ENCODE measurements at regions not wholly inside any gene's neighbourhood (a gene's known extent, or its start where the extent isn't known, plus 50 kb on each side); places are given as distances from the start of the nearest gene placed in this dataset.

DNA sequence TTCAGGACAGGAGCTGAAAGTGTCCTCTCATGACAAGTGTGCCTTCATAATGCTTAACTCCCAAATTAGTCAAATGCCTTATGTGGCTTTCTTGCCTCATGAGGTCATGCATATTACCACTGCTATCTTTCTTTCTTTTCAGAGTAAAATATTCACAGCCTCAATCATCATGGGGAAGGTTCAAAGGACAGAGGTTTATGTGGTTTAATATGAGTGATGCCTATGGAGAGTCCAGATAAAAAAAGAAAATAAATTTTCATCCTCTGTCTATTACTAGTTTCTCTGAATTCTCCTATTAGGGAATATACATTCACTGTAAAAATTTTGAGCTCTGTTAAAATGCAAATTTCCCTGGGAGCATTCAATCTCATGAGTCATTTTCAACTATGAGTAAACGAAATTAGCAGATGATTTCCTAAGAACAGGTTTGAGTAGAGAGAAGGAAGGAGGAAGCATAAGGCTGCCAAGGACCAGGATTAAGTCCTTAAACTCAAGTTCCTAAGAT is 396.9 kb upstream of the ADGRB3 start:
- intact Hi-C loops (cut with micrococcal nuclease; ENCODE audit: unreplicated experiment) = loop anchor here (5.0 kb wide), 1 partner anchor 81 kb away; no protein-coding TSS in a partner anchor
- Histone ChIP-seq H3K4me3 (no peak overlapping the region), H3K9me3 (replicated peaks; ENCODE audit: control insufficient read depth, insufficient read depth, low read length) (no peaks in the 10 kb centered on the region), H2AFZ (ENCODE audit: control insufficient read depth, low read depth, low read length) (no peak overlapping the region), H3K27ac (ENCODE audit: control insufficient read depth, insufficient read depth) (no peak overlapping the region), H3K79me2 (ENCODE audit: control insufficient read depth, insufficient read depth, low read length) (no peaks in the 10 kb centered on the region), H3K27me3 (replicated peaks in 1 of 2; ENCODE audit: control insufficient read depth in 2 of 2, insufficient read depth in 2 of 2, low read length in 1 of 2) (no peaks in the 10 kb centered on the region), H3K36me3 (ENCODE audit: control insufficient read depth in 2 of 2, insufficient read depth in 2 of 2, low read length in 1 of 2) (no peaks in the 10 kb centered on the region), H4K20me1 (ENCODE audit: control insufficient read depth, insufficient read depth) (no peaks in the 10 kb centered on the region), H3K4me1 (ENCODE audit: control insufficient read depth, insufficient read depth, low read length) (no peaks in the 10 kb centered on the region), H3K9ac (ENCODE audit: control insufficient read depth, insufficient read depth, low read length) (no peak overlapping the region), H3K4me2 (ENCODE audit: control insufficient read depth, insufficient read depth) (no peak overlapping the region)
- 0% methylated on average over 1 of the region's 1 CpG for WGBS (ENCODE audit: insufficient coverage, insufficient replicate concordance, low lambda C conversion rate, missing lambda C conversion rate)
- RAD21 ChIA-PET (ENCODE audit: unreplicated experiment) = interaction anchor here (0.5 to 2.5 kb wide), 9 partner anchors 10 to 294 kb away, joined by 3 to 15 read pairs (median 4); no protein-coding TSS in a partner anchor
- FAIRE-seq = no peak
- SMC1A ChIA-PET (ENCODE audit: uncharacterized antibody, unreplicated experiment) = interaction anchor here (0.8 to 4.6 kb wide), 9 partner anchors 9 to 389 kb away, joined by 3 to 31 read pairs (median 4); no protein-coding TSS in a partner anchor
- CTCF ChIA-PET = interaction anchor here (1.3 to 3.3 kb wide), 3 partner anchors 12 to 15 kb away, joined by 3 to 25 read pairs (median 3); no protein-coding TSS in a partner anchor
- DNase-seq (ENCODE audit: low read depth, low spot score) = no peak
- POLR2A ChIA-PET = no interaction called here
- no TSS peak for BruUV-seq (replicated peaks)
- in situ Hi-C loops (cut with MboI) = no loop called here
- peak; percentile 80 for ATAC-seq
- TF ChIP-seq, protein P1, sequence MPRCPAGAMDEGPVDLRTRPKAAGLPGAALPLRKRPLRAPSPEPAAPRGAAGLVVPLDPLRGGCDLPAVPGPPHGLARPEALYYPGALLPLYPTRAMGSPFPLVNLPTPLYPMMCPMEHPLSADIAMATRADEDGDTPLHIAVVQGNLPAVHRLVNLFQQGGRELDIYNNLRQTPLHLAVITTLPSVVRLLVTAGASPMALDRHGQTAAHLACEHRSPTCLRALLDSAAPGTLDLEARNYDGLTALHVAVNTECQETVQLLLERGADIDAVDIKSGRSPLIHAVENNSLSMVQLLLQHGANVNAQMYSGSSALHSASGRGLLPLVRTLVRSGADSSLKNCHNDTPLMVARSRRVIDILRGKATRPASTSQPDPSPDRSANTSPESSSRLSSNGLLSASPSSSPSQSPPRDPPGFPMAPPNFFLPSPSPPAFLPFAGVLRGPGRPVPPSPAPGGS (IDR thresholded peaks at IDR 0.05; ENCODE audit: borderline replicate concordance, insufficient read depth, low read depth, low read length, poor library complexity, severe bottlenecking) = no peak
- TF ChIP-seq CHD2 (IDR thresholded peaks at IDR 0.05; ENCODE audit: borderline replicate concordance, low read depth, low read length) = no peak
- no peak for TF ChIP-seq YBX1 (IDR thresholded peaks at IDR 0.05)
- no peak for TF ChIP-seq FOS (IDR thresholded peaks at IDR 0.05; ENCODE audit: borderline replicate concordance, extremely low read depth, insufficient read length)
- TF ChIP-seq, protein P2, sequence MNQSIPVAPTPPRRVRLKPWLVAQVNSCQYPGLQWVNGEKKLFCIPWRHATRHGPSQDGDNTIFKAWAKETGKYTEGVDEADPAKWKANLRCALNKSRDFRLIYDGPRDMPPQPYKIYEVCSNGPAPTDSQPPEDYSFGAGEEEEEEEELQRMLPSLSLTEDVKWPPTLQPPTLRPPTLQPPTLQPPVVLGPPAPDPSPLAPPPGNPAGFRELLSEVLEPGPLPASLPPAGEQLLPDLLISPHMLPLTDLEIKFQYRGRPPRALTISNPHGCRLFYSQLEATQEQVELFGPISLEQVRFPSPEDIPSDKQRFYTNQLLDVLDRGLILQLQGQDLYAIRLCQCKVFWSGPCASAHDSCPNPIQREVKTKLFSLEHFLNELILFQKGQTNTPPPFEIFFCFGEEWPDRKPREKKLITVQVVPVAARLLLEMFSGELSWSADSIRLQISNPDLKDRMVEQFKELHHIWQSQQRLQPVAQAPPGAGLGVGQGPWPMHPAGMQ (IDR thresholded peaks at IDR 0.05; ENCODE audit: borderline replicate concordance) = no peak
- peak; percentile 27; the same call in 1 of the 2 replicates for TF ChIP-seq ZBED1 (IDR thresholded peaks at IDR 0.05; ENCODE audit: borderline replicate concordance)
- peak; percentile 44 for TF ChIP-seq IKZF1 (conservative IDR thresholded peaks at IDR 0.05)
- TF ChIP-seq, protein P3, sequence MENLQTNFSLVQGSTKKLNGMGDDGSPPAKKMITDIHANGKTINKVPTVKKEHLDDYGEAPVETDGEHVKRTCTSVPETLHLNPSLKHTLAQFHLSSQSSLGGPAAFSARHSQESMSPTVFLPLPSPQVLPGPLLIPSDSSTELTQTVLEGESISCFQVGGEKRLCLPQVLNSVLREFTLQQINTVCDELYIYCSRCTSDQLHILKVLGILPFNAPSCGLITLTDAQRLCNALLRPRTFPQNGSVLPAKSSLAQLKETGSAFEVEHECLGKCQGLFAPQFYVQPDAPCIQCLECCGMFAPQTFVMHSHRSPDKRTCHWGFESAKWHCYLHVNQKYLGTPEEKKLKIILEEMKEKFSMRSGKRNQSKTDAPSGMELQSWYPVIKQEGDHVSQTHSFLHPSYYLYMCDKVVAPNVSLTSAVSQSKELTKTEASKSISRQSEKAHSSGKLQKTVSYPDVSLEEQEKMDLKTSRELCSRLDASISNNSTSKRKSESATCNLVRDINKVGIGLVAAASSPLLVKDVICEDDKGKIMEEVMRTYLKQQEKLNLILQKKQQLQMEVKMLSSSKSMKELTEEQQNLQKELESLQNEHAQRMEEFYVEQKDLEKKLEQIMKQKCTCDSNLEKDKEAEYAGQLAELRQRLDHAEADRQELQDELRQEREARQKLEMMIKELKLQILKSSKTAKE (IDR thresholded peaks at IDR 0.05; ENCODE audit: low read depth, poor library complexity, severe bottlenecking) = no peak
- no peak for TF ChIP-seq ZNF24 (IDR thresholded peaks at IDR 0.05)
- TF ChIP-seq CBX3 (IDR thresholded peaks at IDR 0.05; ENCODE audit: borderline replicate concordance, low read depth) = no peak
- TF ChIP-seq, protein P4, sequence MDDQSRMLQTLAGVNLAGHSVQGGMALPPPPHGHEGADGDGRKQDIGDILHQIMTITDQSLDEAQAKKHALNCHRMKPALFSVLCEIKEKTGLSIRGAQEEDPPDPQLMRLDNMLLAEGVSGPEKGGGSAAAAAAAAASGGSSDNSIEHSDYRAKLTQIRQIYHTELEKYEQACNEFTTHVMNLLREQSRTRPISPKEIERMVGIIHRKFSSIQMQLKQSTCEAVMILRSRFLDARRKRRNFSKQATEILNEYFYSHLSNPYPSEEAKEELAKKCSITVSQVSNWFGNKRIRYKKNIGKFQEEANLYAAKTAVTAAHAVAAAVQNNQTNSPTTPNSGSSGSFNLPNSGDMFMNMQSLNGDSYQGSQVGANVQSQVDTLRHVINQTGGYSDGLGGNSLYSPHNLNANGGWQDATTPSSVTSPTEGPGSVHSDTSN (IDR thresholded peaks at IDR 0.05; ENCODE audit: insufficient replicate concordance, low read depth, low read length) = no peak
- TF ChIP-seq WRNIP1 (IDR thresholded peaks at IDR 0.05; ENCODE audit: borderline replicate concordance, low read depth, low read length) = no peak
- peak in 1 of 2 experiments; percentile 19; a peak in 1 of 4 replicates for TF ChIP-seq EP300 (IDR thresholded peaks at IDR 0.05; ENCODE audit: borderline replicate concordance in 1 of 2, control insufficient read depth in 1 of 2, low read depth in 2 of 2, low read length in 2 of 2)
- TF ChIP-seq RUNX3 (IDR thresholded peaks at IDR 0.05; ENCODE audit: low read length) = peak; percentile 70; the same call in 1 of the 2 replicates
- TF ChIP-seq HDAC6 (IDR thresholded peaks at IDR 0.05; ENCODE audit: unreplicated experiment) = no peak
- TF ChIP-seq CREM (IDR thresholded peaks at IDR 0.05; ENCODE audit: low read depth) = peak; percentile 52
- TF ChIP-seq IRF4 (IDR thresholded peaks at IDR 0.05; ENCODE audit: low read depth, low read length) = no peak
- TF ChIP-seq MTA3 (IDR thresholded peaks at IDR 0.05; ENCODE audit: borderline replicate concordance, low read length) = no peak
- no peak for TF ChIP-seq TCF12 (IDR thresholded peaks at IDR 0.05; ENCODE audit: low read depth, low read length)
